HG03432 (cell line): ENCODE measurements at regions not wholly inside any gene's neighbourhood (a gene's known extent, or its start where the extent isn't known, plus 50 kb on each side); places are given as distances from the start of the nearest gene placed in this dataset.
"Not testable (repeated sequence)": the region's sequence is repeated elsewhere in the genome, so short reads cannot be mapped to it uniquely, and the experiment has no call there.

Experiments
- ATAC-seq: cut with Tn5 transposase; IDR thresholded peaks from one replicate; pipeline ENCODE4 v1.9.1; 2021; ENCODE audit warnings: mild to moderate bottlenecking, moderate library complexity; ENCODE audit not compliant: unreplicated experiment

- ATAC-seq = no peak
Measured at GRCh38 chr6:167748458-167749379, 78.0 kb upstream of the AFDN start.

- ATAC-seq = no peak
Measured at GRCh38 chr6:167750956-167751358, 75.8 kb upstream of the AFDN start.

GRCh38 chr6:167751579-167752115, 75.1 kb upstream of the AFDN start:
- no peak for ATAC-seq

GRCh38 chr6:167753281-167753680, 73.4 kb upstream of the AFDN start:
- ATAC-seq = not testable (repeated sequence)

GRCh38 chr6:167754691-167755090, 72.0 kb upstream of the AFDN start:
- no peak for ATAC-seq

- no peak for ATAC-seq
Measured at GRCh38 chr6:167755461-167755860, 71.2 kb upstream of the AFDN start.

GRCh38 chr6:167756597-167756996, 70.1 kb upstream of the AFDN start:
- ATAC-seq = no peak

- no peak for ATAC-seq
Measured at GRCh38 chr6:167757249-167757648, 69.5 kb upstream of the AFDN start.

- no peak for ATAC-seq
Measured at GRCh38 chr6:167757821-167758220, 68.9 kb upstream of the AFDN start.

GRCh38 chr6:167758309-167759023, 68.2 kb upstream of the AFDN start:
- no peak for ATAC-seq

GRCh38 chr6:167759206-167759605, 67.5 kb upstream of the AFDN start:
- ATAC-seq = no peak

- no peak for ATAC-seq
Measured at GRCh38 chr6:167759912-167760311, 66.8 kb upstream of the AFDN start.

GRCh38 chr6:167760979-167761793, 65.5 kb upstream of the AFDN start:
- no peak for ATAC-seq

GRCh38 chr6:167761794-167762258, 64.9 kb upstream of the AFDN start:
- no peak for ATAC-seq

- ATAC-seq = no peak
Measured at GRCh38 chr6:167762259-167762962, 64.3 kb upstream of the AFDN start.

- no peak for ATAC-seq
Measured at GRCh38 chr6:167763056-167763944, 63.4 kb upstream of the AFDN start.

GRCh38 chr6:167764215-167764614, 62.5 kb upstream of the AFDN start:
- no peak for ATAC-seq

- no peak for ATAC-seq
Measured at GRCh38 chr6:167764713-167765479, 61.8 kb upstream of the AFDN start.
